SJCRH30 (cell line): ENCODE measurements at regions not wholly inside any gene's neighbourhood (a gene's known extent, or its start where the extent isn't known, plus 50 kb on each side); places are given as distances from the start of the nearest gene placed in this dataset.
A peak's percentile ranks its signal among the peaks of the same experiment; 100 is the strongest.
"Not testable (repeated sequence)": the region's sequence is repeated elsewhere in the genome, so short reads cannot be mapped to it uniquely, and the experiment has no call there.

Source experiments
- DNase-seq, 2 experiments: peaks; one replicate each; pipeline ENCODE4 v3.0.0-alpha.2; 2015 to 2020
- H3K27ac ChIP-seq: fragments of 250-450 bp; sonication (Bioruptor Pico); 2 replicates; pipeline ENCODE4 v1.5.1; 2020; ENCODE audit warnings: mild to moderate bottlenecking, moderate library complexity
- H3K27me3 ChIP-seq: fragments of 250-450 bp; sonication (Bioruptor Pico); 2 replicates; pipeline ENCODE4 v1.5.1; 2020; ENCODE audit warnings: mild to moderate bottlenecking, moderate library complexity
- H3K36me3 ChIP-seq: fragments of 250-450 bp; sonication (Bioruptor Pico); 2 replicates; pipeline ENCODE4 v1.5.1; 2020; ENCODE audit warnings: mild to moderate bottlenecking, moderate library complexity
- H3K4me1 ChIP-seq: fragments of 250-450 bp; sonication (Bioruptor Pico); 2 replicates; pipeline ENCODE4 v1.5.1; 2020; ENCODE audit warnings: mild to moderate bottlenecking, moderate library complexity
- H3K4me3 ChIP-seq: fragments of 250-450 bp; sonication (Bioruptor Pico); 2 replicates; pipeline ENCODE4 v1.5.1; 2020; ENCODE audit warnings: mild to moderate bottlenecking, moderate library complexity
- H3K9me3 ChIP-seq: fragments of 250-450 bp; sonication (Bioruptor Pico); replicated peaks from 2 replicates; pipeline ENCODE4 v1.5.1; 2020; ENCODE audit warnings: mild to moderate bottlenecking, moderate library complexity

GRCh38 chr1:95770581-95770980, 536.6 kb downstream of the RWDD3 start:
- H3K9me3 ChIP-seq, result no peaks in the 10 kb centered on the region
- no peak for DNase-seq
- H3K4me3 ChIP-seq, result no peak overlapping the region
- peaks cover 5% of the 10 kb centered on the region; the same call in 1 of the 2 replicates for H3K27me3 ChIP-seq
- no peak overlapping the region for H3K27ac ChIP-seq
- H3K4me1 ChIP-seq, result no peaks in the 10 kb centered on the region
- no peaks in the 10 kb centered on the region for H3K36me3 ChIP-seq

- Histone ChIP-seq H3K4me1 (no peaks in the 10 kb centered on the region), H3K27me3 (no peaks in the 10 kb centered on the region)
These were observed 544.2 kb downstream of the RWDD3 start for GRCh38 chr1:95778217-95778616.

GRCh38 chr1:95780836-95781235, 546.8 kb downstream of the RWDD3 start:
- Histone ChIP-seq H3K4me3 (no peak overlapping the region), H3K27ac (no peak overlapping the region), H3K36me3 (no peaks in the 10 kb centered on the region), H3K27me3 (no peaks in the 10 kb centered on the region), H3K4me1 (no peaks in the 10 kb centered on the region), H3K9me3 (no peaks in the 10 kb centered on the region)
- no peak for DNase-seq

More at GRCh38 chr1:95778217-95778616, 544.2 kb downstream of the RWDD3 start:
- no peak for DNase-seq
- Histone ChIP-seq H3K9me3 (no peaks in the 10 kb centered on the region), H3K27ac (no peak overlapping the region), H3K4me3 (no peak overlapping the region), H3K36me3 (no peaks in the 10 kb centered on the region)

- H3K4me3 ChIP-seq, result no peak overlapping the region
- no peaks in the 10 kb centered on the region for H3K27me3 ChIP-seq
- no peaks in the 10 kb centered on the region for H3K9me3 ChIP-seq
- DNase-seq, result no peak
- no peaks in the 10 kb centered on the region for H3K36me3 ChIP-seq
- H3K27ac ChIP-seq, result no peak overlapping the region
- H3K4me1 ChIP-seq, result no peaks in the 10 kb centered on the region
These were observed 556.1 kb downstream of the RWDD3 start for GRCh38 chr1:95790136-95790535.

- Histone ChIP-seq H3K9me3 (no peaks in the 10 kb centered on the region), H3K27ac (no peak overlapping the region), H3K36me3 (no peaks in the 10 kb centered on the region), H3K27me3 (no peaks in the 10 kb centered on the region), H3K4me1 (no peaks in the 10 kb centered on the region), H3K4me3 (no peak overlapping the region)
- DNase-seq, result peak in 1 of 2 experiments; percentile 10
These were observed 559.9 kb downstream of the RWDD3 start for GRCh38 chr1:95793893-95794292.

- not testable (repeated sequence) for H3K4me1 ChIP-seq, H3K9me3 ChIP-seq, H3K27me3 ChIP-seq, DNase-seq, H3K4me3 ChIP-seq, H3K27ac ChIP-seq, H3K36me3 ChIP-seq
These were observed 563.8 kb downstream of the RWDD3 start for GRCh38 chr1:95797761-95798160.

- no peak overlapping the region for H3K4me3 ChIP-seq
- no peaks in the 10 kb centered on the region for H3K36me3 ChIP-seq
- no peaks in the 10 kb centered on the region for H3K27me3 ChIP-seq
- no peak overlapping the region for H3K27ac ChIP-seq
- H3K4me1 ChIP-seq, result no peaks in the 10 kb centered on the region
- DNase-seq, result no peak
- H3K9me3 ChIP-seq, result no peaks in the 10 kb centered on the region
These were observed 572.2 kb downstream of the RWDD3 start for GRCh38 chr1:95806171-95806570.

- no peaks in the 10 kb centered on the region for H3K4me1 ChIP-seq
- no peaks in the 10 kb centered on the region for H3K36me3 ChIP-seq
- DNase-seq, result no peak
- no peak overlapping the region for H3K27ac ChIP-seq
- H3K9me3 ChIP-seq, result no peaks in the 10 kb centered on the region
- H3K4me3 ChIP-seq, result no peak overlapping the region
- no peaks in the 10 kb centered on the region for H3K27me3 ChIP-seq
These were observed 575.4 kb downstream of the RWDD3 start for GRCh38 chr1:95809391-95809790.

GRCh38 chr1:95815511-95815910, 581.5 kb downstream of the RWDD3 start:
- no peaks in the 10 kb centered on the region for H3K27me3 ChIP-seq
- no peak overlapping the region for H3K27ac ChIP-seq
- no peaks in the 10 kb centered on the region for H3K9me3 ChIP-seq
- H3K4me3 ChIP-seq, result no peak overlapping the region
- no peak for DNase-seq
- H3K4me1 ChIP-seq, result no peaks in the 10 kb centered on the region
- H3K36me3 ChIP-seq, result no peaks in the 10 kb centered on the region

GRCh38 chr1:95829556-95829955, 595.5 kb downstream of the RWDD3 start:
- Histone ChIP-seq H3K27me3 (no peaks in the 10 kb centered on the region), H3K4me1 (no peaks in the 10 kb centered on the region)

GRCh38 chr1:95832370-95832769, 598.4 kb downstream of the RWDD3 start:
- Histone ChIP-seq H3K9me3 (no peaks in the 10 kb centered on the region), H3K27me3 (no peaks in the 10 kb centered on the region), H3K36me3 (no peaks in the 10 kb centered on the region), H3K4me3 (no peak overlapping the region), H3K4me1 (no peaks in the 10 kb centered on the region), H3K27ac (no peak overlapping the region)
- DNase-seq, result no peak

More at GRCh38 chr1:95829556-95829955, 595.5 kb downstream of the RWDD3 start:
- no peaks in the 10 kb centered on the region for H3K9me3 ChIP-seq
- no peak for DNase-seq
- H3K27ac ChIP-seq, result no peak overlapping the region
- no peak overlapping the region for H3K4me3 ChIP-seq
- no peaks in the 10 kb centered on the region for H3K36me3 ChIP-seq

GRCh38 chr1:95849439-95849838, 615.4 kb downstream of the RWDD3 start:
- Histone ChIP-seq H3K27me3 (no peaks in the 10 kb centered on the region), H3K36me3 (no peaks in the 10 kb centered on the region), H3K4me1 (no peaks in the 10 kb centered on the region), H3K9me3 (no peaks in the 10 kb centered on the region), H3K27ac (no peak overlapping the region), H3K4me3 (no peak overlapping the region)
- no peak for DNase-seq

- no peak for DNase-seq
- Histone ChIP-seq H3K27ac (no peak overlapping the region), H3K4me1 (no peaks in the 10 kb centered on the region), H3K4me3 (no peak overlapping the region), H3K36me3 (no peaks in the 10 kb centered on the region), H3K27me3 (no peaks in the 10 kb centered on the region), H3K9me3 (no peaks in the 10 kb centered on the region)
These were observed 616.2 kb downstream of the RWDD3 start for GRCh38 chr1:95850165-95850649.

- Histone ChIP-seq H3K4me3 (no peak overlapping the region), H3K36me3 (no peaks in the 10 kb centered on the region), H3K9me3 (no peaks in the 10 kb centered on the region), H3K4me1 (no peaks in the 10 kb centered on the region), H3K27ac (no peak overlapping the region), H3K27me3 (no peaks in the 10 kb centered on the region)
- no peak for DNase-seq
These were observed 616.8 kb downstream of the RWDD3 start for GRCh38 chr1:95850763-95851162.

GRCh38 chr1:95852483-95853070, 618.6 kb downstream of the RWDD3 start:
- H3K27me3 ChIP-seq, result no peaks in the 10 kb centered on the region
- no peak overlapping the region for H3K4me3 ChIP-seq
- H3K9me3 ChIP-seq, result no peaks in the 10 kb centered on the region
- H3K4me1 ChIP-seq, result no peaks in the 10 kb centered on the region
- DNase-seq, result no peak
- no peak overlapping the region for H3K27ac ChIP-seq
- no peaks in the 10 kb centered on the region for H3K36me3 ChIP-seq

GRCh38 chr1:95854457-95854856, 620.4 kb downstream of the RWDD3 start:
- no peaks in the 10 kb centered on the region for H3K4me1 ChIP-seq
- H3K36me3 ChIP-seq, result no peaks in the 10 kb centered on the region
- H3K27ac ChIP-seq, result no peak overlapping the region
- no peaks in the 10 kb centered on the region for H3K27me3 ChIP-seq
- no peak for DNase-seq
- no peak overlapping the region for H3K4me3 ChIP-seq
- no peaks in the 10 kb centered on the region for H3K9me3 ChIP-seq
